ENCODE measurements at regions not wholly inside any gene's neighbourhood (a gene's known extent, or its start where the extent isn't known, plus 50 kb on each side); places are given as distances from the start of the nearest gene placed in this dataset.

DNA sequence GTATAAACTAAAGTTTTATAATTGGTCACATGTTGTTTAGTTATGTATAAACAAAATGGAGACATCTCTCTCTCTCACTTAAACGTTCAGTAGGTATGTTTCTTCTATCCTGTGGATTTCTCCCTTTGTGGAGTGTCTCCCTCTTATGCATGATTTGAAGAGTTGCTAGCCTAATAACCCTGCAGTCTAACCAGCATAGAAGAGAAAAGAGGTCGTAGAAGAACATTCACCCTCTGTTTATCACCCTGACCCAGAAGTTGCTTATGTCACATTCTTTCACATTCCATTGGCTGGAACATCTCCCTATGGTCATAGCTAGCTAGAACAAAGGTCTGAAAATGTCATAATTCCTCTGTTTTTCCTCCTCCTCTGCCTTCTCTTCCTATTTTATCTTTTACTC lies 176.8 kb upstream of the PCDH20 start:
- TF ChIP-seq, protein P1, sequence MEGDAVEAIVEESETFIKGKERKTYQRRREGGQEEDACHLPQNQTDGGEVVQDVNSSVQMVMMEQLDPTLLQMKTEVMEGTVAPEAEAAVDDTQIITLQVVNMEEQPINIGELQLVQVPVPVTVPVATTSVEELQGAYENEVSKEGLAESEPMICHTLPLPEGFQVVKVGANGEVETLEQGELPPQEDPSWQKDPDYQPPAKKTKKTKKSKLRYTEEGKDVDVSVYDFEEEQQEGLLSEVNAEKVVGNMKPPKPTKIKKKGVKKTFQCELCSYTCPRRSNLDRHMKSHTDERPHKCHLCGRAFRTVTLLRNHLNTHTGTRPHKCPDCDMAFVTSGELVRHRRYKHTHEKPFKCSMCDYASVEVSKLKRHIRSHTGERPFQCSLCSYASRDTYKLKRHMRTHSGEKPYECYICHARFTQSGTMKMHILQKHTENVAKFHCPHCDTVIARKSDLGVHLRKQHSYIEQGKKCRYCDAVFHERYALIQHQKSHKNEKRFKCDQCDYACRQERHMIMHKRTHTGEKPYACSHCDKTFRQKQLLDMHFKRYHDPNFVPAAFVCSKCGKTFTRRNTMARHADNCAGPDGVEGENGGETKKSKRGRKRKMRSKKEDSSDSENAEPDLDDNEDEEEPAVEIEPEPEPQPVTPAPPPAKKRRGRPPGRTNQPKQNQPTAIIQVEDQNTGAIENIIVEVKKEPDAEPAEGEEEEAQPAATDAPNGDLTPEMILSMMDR (IDR thresholded peaks at IDR 0.05; ENCODE audit: control extremely low read depth, extremely low read depth, low read depth, missing control alignments): no peak
- POLR2A ChIA-PET: no interaction called here
- CTCF ChIA-PET: interaction anchor here (1.0 kb wide), 1 partner anchor 19 kb away, joined by 3 read pairs; no protein-coding TSS in a partner anchor
- DNase-seq (ENCODE audit: extremely low spot score): no peak

GRCh38 chr13:61575973-61576372 lies 160.3 kb upstream of the PCDH20 start:
- TF ChIP-seq, protein P1 (IDR thresholded peaks at IDR 0.05; ENCODE audit: control extremely low read depth, extremely low read depth, low read depth, missing control alignments): no peak
- POLR2A ChIA-PET: no interaction called here
- CTCF ChIA-PET: interaction anchor here (1.0 to 1.5 kb wide), 2 partner anchors 13 to 18 kb away, joined by 3 to 4 read pairs; no protein-coding TSS in a partner anchor
- DNase-seq (ENCODE audit: extremely low spot score): no peak

GRCh38 chr13:61563645-61564044 lies 148.0 kb upstream of the PCDH20 start:
- TF ChIP-seq, protein P1 (IDR thresholded peaks at IDR 0.05; ENCODE audit: control extremely low read depth, extremely low read depth, low read depth, missing control alignments): no peak
- POLR2A ChIA-PET: no interaction called here
- DNase-seq (ENCODE audit: extremely low spot score): no peak
- CTCF ChIA-PET: no interaction called here

GRCh38 chr13:61546911-61547310 lies 131.3 kb upstream of the PCDH20 start:
- no peak for DNase-seq (ENCODE audit: extremely low spot score)
- ChIA-PET POLR2A (no interaction called here), CTCF (no interaction called here)
- TF ChIP-seq, protein P1 (IDR thresholded peaks at IDR 0.05; ENCODE audit: control extremely low read depth, extremely low read depth, low read depth, missing control alignments): no peak

DNA sequence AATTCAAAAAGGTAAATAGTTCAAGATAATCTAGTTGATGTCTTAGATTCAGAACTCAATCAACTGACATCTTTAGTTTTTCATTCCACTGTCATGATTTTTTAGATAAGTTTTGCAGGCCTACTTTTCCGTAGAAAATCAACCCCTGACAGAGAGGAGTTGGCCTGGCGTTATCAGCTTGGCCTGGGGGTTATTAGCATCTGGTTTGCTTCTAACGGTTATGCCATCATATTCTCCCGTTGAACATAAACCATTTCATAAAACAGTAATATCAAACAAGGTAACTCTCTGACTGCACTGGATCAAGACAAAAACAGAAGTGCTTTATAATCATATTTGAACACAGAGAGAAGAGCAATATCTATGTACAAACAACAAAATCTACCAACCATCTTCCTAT lies 130.8 kb upstream of the PCDH20 start:
- TF ChIP-seq, protein P1 (IDR thresholded peaks at IDR 0.05; ENCODE audit: control extremely low read depth, extremely low read depth, low read depth, missing control alignments): no peak
- ChIA-PET CTCF (no interaction called here), POLR2A (no interaction called here)
- no peak for DNase-seq (ENCODE audit: extremely low spot score)

GRCh38 chr13:61536433-61536832 lies 120.8 kb upstream of the PCDH20 start:
- ChIA-PET CTCF (interaction anchor here (1.4 kb wide), 1 partner anchor 12 kb away, joined by 4 read pairs; no protein-coding TSS in a partner anchor), POLR2A (no interaction called here)
- TF ChIP-seq, protein P1 (IDR thresholded peaks at IDR 0.05; ENCODE audit: control extremely low read depth, extremely low read depth, low read depth, missing control alignments): no peak

More at GRCh38 chr13:61536433-61536832, 120.8 kb upstream of the PCDH20 start:
- no peak for DNase-seq (ENCODE audit: extremely low spot score)
